GM19239 (cell line): ENCODE measurements at regions not wholly inside any gene's neighbourhood (a gene's known extent, or its start where the extent isn't known, plus 50 kb on each side); places are given as distances from the start of the nearest gene placed in this dataset.

Experiments
- DNase-seq: peaks from one replicate; pipeline ENCODE4 v3.0.0; 2011; ENCODE audit warnings: low spot score; ENCODE audit not compliant: insufficient read length
- FAIRE-seq: peaks from 2 replicates; lab custom pipeline; 2011; peaks lifted over from hg19 to GRCh38; lab: Jason Lieb, UNC

DNA sequence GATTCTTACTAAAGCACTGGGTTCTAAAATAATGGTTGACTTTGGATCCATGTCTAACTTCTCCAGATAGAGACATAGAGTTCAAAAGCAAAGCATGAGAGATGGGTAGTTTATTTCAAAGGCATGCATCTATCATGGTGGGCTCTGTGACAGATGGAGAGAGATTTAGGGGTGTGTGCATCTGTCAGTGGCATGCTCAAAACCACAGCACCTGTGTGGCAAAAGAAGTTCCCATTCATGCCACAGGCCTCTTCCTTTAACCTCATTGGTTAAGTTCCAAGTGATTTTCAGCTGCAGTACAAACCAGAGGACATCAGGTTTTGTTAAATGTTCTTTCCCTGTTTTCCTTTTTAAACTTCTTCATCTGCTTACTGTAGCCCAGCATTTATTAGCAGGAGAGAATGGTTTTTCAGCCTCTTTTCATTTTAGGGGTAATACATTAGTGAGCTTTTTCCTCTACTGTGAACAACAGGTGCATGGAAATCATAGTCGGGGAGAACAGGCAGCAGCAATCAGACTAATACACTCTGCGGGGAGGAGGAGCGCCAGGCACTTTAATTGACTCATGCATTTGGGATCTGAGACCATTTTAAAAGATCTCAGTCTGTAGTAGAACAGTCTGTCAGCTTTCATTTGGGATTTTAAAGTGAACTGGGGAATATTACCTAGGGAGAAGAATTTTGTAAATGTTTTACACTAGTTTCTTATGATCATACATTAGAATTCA, 52.4 kb upstream of the UPP2 start:
- FAIRE-seq: no peak
- no peak for DNase-seq

GRCh38 chr2:158048327-158048726, 53.3 kb upstream of the UPP2 start:
- DNase-seq (no peak), FAIRE-seq (no peak)

- no peak for DNase-seq
- FAIRE-seq: no peak
Observed at GRCh38 chr2:158047156-158047611, 54.5 kb upstream of the UPP2 start.

GRCh38 chr2:158046121-158046880, 55.4 kb upstream of the UPP2 start:
- no peak for DNase-seq
- no peak for FAIRE-seq

GRCh38 chr2:158045362-158045761, 56.3 kb upstream of the UPP2 start:
- no peak for FAIRE-seq
- no peak for DNase-seq

- DNase-seq (no peak), FAIRE-seq (no peak)
Observed at GRCh38 chr2:158043181-158043948, 58.3 kb upstream of the UPP2 start.

DNA sequence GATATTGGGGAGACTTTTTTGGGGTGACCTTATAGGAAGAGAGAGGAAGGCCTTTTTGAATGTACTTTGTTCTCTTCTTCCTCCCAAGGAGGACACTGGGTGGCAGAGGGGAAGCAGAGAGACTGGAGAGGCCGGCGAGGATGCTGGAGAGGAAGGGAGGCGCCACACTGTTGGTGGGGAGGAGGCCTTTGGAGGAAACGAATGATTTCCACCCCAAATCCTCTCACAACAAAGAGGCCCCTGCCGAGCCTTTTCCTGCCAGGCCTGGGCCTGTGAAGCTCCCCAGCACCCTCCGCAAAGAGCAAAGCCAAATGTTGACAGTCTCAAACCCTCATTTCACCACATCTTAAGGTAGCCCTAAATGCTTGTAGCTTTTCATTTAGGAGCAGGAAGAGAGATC, 59.0 kb upstream of the UPP2 start:
- no peak for DNase-seq
- no peak for FAIRE-seq

GRCh38 chr2:158042245-158042644, 59.4 kb upstream of the UPP2 start:
- no peak for DNase-seq
- no peak for FAIRE-seq

- DNase-seq (no peak), FAIRE-seq (no peak)
Observed at GRCh38 chr2:158041400-158041799, 60.3 kb upstream of the UPP2 start.

- DNase-seq (no peak), FAIRE-seq (no peak)
Observed at GRCh38 chr2:158038901-158039300, 62.8 kb upstream of the UPP2 start.

DNA sequence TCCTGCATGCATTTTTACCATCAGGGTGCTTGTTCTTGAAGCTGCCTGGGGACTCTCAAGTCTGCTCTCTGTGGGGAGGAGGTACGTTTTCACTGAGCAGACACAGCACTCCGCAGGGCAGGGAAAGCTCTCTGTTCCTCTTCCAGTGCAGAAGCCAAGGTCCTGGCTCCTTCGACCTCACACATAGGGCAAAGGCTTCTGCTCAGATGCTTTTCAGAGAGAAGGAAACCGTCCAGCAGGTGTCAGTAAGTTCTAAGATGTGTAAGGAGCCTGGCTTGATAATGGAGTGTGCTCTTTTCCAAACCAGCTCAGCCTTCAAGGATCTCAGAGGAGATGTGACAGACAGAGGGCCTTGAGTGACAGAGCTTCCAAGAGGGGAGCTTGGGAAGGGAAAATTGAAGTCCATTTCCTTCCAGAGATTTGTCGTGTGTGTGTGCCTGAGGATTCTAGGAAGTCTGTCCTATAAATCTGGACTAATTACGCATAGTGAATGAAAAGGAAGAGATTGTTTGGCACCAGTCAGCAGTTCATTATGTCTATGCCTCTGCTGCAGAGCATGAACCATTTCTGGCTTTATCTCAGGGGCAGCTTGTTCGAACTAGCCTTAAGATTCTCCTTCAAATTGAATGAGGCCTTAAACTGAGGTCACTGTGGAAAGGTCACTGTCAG, 67.3 kb upstream of the UPP2 start:
- DNase-seq (peak; percentile 9), FAIRE-seq (no peak)

- DNase-seq: no peak
- no peak for FAIRE-seq
Observed at GRCh38 chr2:158031371-158031770, 70.3 kb upstream of the UPP2 start.

GRCh38 chr2:158025255-158025996, 76.2 kb upstream of the UPP2 start:
- FAIRE-seq: no peak
- DNase-seq: no peak

DNA sequence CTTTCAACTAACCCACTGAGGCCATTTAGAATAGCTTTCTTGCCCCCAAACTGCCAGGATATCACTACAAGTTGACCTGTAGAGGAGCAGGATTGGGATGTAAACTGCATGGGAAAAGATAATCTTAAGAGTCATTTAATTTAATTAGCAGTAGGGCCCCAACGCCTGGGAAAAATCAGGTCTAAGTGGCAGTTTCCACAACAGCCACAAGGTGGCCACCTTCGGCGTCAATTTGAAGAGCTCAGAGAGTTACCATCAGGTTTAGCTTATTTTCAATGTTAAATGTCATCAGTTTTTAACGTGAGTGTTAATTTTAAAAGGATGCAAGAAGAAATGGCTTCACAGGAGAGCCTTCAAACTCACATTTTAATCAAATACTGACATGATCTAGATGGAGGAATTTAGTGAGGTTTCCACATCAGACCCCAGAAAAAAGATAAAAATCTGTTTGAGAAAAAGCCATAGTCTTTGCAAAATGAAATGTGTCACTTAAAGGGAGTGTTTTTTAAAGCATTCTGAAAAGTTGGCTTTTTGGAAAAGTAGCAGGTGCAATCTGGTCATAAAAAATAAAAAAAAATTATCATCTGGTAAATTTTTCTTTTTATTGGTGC, 77.3 kb upstream of the UPP2 start:
- FAIRE-seq (peak; percentile 83), DNase-seq (peak; percentile 16)

DNA sequence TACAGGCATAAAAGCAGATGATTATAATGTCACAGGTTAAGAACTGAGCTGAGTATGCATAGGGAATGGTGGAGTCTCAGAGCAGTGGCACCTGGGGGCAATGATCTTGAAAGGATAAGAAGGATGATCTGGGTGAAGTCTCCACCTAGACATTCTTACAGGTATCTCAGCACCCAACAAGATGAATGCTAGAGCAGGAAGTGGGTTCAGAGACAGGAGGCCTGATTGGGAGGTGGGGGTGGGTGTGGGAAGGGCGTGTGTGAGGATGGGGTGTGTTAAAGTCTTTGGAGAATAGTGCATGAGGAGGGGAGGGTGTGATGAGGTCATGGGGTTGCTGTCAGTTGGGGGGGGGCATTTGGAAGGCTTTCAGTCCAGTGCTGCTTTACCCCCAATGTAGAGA, 78.8 kb upstream of the UPP2 start:
- DNase-seq (no peak), FAIRE-seq (no peak)

GRCh38 chr2:158021226-158021625, 80.5 kb upstream of the UPP2 start:
- no peak for DNase-seq

GRCh38 chr2:158015428-158016076, 86.1 kb upstream of the UPP2 start:
- DNase-seq: no peak
- FAIRE-seq: no peak

More at GRCh38 chr2:158021226-158021625, 80.5 kb upstream of the UPP2 start:
- no peak for FAIRE-seq

DNA sequence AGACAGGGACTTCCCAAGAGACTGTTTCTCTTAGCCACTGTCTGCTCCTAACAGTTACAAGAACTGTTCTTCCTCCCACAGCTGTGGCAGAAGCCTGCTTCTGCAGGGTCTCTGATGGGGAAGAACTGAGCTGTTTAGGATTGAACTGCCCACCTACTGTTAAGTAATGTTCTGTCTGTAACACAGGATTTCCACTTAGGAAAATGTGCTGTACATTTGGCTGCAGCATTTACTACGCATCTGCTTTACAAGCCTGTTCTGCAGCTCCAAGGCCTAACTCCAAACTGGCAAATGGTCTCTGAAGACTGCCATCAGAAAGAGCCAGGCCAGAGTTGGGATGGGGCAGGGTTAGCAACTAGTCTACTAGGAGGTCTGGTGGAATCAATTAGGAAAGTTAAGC, 87.8 kb upstream of the UPP2 start:
- FAIRE-seq: no peak

More for the DNA sequence above, 87.8 kb upstream of the UPP2 start:
- DNase-seq: no peak
